ENCODE measurements at regions not wholly inside any gene's neighbourhood (a gene's known extent, or its start where the extent isn't known, plus 50 kb on each side); places are given as distances from the start of the nearest gene placed in this dataset.
"Not testable (repeated sequence)": the region's sequence is repeated elsewhere in the genome, so short reads cannot be mapped to it uniquely, and the experiment has no call there.

DNA sequence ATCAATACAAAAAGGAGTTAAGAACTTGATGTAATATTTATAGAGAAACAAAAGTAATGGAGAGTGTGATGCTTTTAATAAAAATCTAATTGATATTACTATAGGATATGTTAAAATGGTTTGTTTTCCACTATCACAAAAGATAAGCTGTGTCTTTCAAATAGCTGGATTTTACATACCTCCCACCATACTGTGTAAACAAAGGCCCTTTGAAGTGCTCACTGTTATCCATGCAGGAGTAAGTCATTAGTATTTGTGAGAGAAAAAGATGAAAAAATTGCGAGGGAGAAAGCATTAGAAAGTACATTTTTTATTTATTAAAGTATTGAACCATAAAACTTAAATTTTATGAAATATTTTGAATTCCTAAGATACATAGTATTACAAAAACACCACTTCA is 733.0 kb downstream of the GRIK2 start:
- H3K4me1 ChIP-seq (replicated peaks in 1 of 2): no peaks in the 10 kb centered on the region
- no peak for ATAC-seq (replicated peaks in 6 of 8)
- no peak overlapping the region for H3K27ac ChIP-seq
- 0 to 71% (median 29%) methylated on average over 1 of the region's 1 CpG for WGBS, 10 experiments
- H3K4me3 ChIP-seq: no peak overlapping the region
- in situ Hi-C loops (cut with MboI; ENCODE audit: low pct_unique_long_range_greater_than_20kb in 2 of 9, low sequenced_read_pairs in 9 of 9, unreplicated experiment in 9 of 9): no loop called here

DNA sequence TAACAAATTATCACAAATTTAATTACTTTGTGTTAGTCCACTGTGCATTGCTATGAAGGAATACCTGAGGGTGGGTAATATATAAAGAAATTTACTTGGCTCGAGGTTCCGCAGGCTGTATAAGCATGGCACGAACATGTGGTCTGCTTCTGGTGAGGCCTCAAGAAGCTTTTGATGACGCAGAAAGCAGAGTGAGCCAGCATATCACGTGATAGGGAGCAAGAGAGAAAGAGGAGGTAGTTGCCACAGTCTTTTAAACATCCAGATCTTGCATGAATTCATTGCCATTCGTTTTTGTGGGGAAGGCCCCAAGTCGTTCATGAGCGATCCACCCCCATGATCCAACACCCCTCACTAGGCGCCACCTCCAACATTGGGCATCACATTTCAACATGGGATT is 733.7 kb downstream of the GRIK2 start:
- Histone ChIP-seq H3K27ac (no peak overlapping the region), H3K4me1 (replicated peaks in 1 of 2) (no peaks in the 10 kb centered on the region), H3K4me3 (no peak overlapping the region)
- ATAC-seq (replicated peaks in 6 of 8): no peak
- in situ Hi-C loops (cut with MboI; ENCODE audit: low pct_unique_long_range_greater_than_20kb in 2 of 9, low sequenced_read_pairs in 9 of 9, unreplicated experiment in 9 of 9): no loop called here
- WGBS, 10 experiments: 23 to 91% (median 84%) methylated on average over 2 to 9 of the region's 9 CpGs; no CpG with 5 or more reads in 1 of the 10 experiments

DNA sequence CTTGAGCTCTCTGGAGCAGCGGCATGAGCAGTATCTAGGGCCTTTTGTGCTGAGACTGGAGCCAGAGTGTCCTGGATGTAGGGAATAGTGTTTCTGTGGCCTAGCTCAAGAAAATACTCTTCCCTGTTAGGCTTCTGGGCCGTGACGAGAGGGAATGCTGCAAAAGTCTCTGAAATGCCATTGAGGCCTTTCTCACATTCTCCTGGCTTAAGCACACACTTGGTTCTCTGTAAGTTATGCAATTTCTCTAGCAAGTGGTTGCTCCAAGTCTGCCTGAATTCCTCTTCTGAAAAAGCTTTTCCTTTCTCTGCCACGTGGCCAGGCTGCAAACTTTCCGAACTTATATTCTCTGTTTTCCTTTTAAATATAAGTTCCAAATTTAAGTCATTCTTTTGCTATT is 744.4 kb downstream of the GRIK2 start:
- Histone ChIP-seq H3K27ac (no peak overlapping the region), H3K4me1 (replicated peaks in 1 of 2) (no peaks in the 10 kb centered on the region), H3K4me3 (no peak overlapping the region)
- WGBS, 10 experiments: 0 to 100% (median 89%) methylated on average over 1 to 5 of the region's 5 CpGs
- no peak for ATAC-seq (replicated peaks in 6 of 8)
- in situ Hi-C loops (cut with MboI; ENCODE audit: low pct_unique_long_range_greater_than_20kb in 2 of 9, low sequenced_read_pairs in 9 of 9, unreplicated experiment in 9 of 9): no loop called here

DNA sequence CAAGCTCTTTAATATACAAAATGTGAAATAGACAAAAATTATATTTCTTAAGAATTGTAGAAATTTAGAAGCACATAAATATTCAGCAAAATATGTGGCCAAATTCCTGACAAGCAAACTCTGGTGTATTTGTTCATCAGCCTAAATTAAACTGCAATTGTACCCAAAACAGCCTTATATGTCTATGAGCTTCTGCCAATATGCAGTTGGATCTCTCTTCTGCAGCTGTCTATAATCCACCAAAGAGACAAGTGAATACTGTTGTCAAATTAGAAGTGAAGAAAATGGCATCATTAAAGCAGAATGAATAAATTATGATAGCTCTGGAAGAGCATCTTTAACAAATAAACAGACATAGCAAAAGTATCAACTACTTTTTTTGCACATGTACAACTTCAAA is 755.7 kb downstream of the GRIK2 start:
- ATAC-seq (replicated peaks in 6 of 8): no peak
- Histone ChIP-seq H3K4me3 (no peak overlapping the region), H3K4me1 (replicated peaks in 1 of 2) (no peaks in the 10 kb centered on the region), H3K27ac (no peak overlapping the region)
- in situ Hi-C loops (cut with MboI; ENCODE audit: low pct_unique_long_range_greater_than_20kb in 2 of 9, low sequenced_read_pairs in 9 of 9, unreplicated experiment in 9 of 9): no loop called here

DNA sequence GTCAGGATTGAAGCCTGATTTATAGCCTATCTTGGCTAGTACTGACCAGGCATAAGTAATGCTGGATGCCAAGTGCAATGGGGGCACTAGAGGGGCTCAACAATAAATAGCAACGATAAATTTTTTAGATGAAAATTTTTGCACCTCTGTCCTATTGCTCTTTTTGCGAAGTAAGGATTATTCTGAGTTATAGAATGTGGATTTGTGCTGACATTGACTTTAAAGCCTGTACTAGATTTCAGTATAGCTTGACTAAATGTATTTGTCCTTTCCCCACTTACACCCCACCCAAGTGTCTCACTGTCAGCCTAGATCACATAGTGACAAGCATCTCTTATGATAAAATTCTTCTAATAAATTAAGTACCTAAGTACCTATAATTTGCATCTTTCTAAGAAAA is 757.0 kb downstream of the GRIK2 start:
- Histone ChIP-seq H3K4me1 (replicated peaks in 1 of 2) (no peaks in the 10 kb centered on the region), H3K4me3 (no peak overlapping the region), H3K27ac (no peak overlapping the region)
- in situ Hi-C loops (cut with MboI; ENCODE audit: low pct_unique_long_range_greater_than_20kb in 2 of 9, low sequenced_read_pairs in 9 of 9, unreplicated experiment in 9 of 9): no loop called here
- WGBS, 10 experiments: 18 to 100% (median 87%) methylated on average over 1 to 2 of the region's 2 CpGs; no CpG with 5 or more reads in 4 of the 10 experiments
- ATAC-seq (replicated peaks in 6 of 8): no peak

DNA sequence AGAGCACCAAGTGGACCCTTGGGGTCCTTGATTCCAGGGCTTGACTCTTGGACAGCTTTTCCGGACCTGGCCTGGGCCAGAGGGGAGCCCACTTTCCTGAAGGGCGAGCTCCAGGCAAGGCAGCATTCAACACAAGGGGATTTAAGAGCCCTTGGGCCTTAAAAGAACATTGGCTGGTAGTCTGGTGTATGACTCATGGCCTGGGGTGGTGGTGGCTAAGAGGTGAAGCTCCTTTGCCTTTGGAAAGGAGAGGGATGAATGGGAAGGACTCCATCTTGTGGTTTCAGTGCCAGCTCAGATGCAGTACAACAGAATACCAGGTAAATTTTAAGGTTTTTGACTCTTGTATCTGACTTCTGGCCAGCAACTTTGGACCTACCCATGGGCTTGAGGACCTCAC is 760.7 kb downstream of the GRIK2 start:
- no peak for ATAC-seq (replicated peaks in 6 of 8)
- 0 to 100% (median 33%) methylated on average over 1 to 2 of the region's 2 CpGs; no CpG with 5 or more reads in 2 of the 10 experiments for WGBS, 10 experiments
- in situ Hi-C loops (cut with MboI; ENCODE audit: low pct_unique_long_range_greater_than_20kb in 2 of 9, low sequenced_read_pairs in 9 of 9, unreplicated experiment in 9 of 9): no loop called here
- Histone ChIP-seq H3K4me3 (no peak overlapping the region), H3K27ac (no peak overlapping the region), H3K4me1 (replicated peaks in 1 of 2) (no peaks in the 10 kb centered on the region)

DNA sequence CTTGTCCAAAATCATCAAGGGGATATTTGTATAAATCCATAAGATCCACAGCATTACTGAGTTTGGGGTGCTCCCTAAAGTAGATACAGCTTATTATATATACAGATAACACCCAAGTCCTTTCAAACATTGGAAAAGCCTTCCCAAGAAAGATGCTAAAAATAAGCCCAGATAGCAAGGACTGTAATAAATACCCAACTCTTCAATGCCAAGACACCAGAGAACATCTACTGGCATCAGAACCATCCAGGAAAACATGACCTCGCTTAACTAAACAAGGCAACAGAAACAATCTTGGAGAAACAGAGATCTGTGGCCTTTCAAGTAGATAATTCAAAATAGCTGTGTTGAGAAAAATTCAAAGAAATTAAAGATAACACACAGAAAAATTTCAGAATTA is 761.4 kb downstream of the GRIK2 start:
- ATAC-seq (replicated peaks in 6 of 8): no peak

DNA sequence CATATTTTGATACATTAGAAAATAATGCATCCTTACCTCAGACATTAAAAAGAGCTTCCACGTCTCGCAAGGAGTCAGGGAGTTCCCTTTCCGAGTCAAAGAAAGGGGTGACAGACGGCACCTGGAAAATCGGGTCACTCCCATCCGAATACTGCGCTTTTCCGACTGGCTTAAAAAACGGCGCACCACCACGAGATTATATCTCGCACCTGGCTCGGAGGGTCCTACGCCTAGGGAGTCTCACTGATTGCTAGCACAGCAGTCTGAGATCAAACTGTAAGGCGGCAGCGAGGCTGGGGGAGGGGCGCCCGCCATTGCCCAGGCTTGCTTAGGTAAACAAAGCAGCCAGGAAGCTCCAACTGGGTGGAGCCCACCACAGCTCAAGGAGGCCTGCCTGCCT is 776.3 kb downstream of the GRIK2 start:
- H3K27ac ChIP-seq; H3K4me1 ChIP-seq (replicated peaks in 1 of 2); in situ Hi-C loops (cut with MboI; ENCODE audit: low pct_unique_long_range_greater_than_20kb in 2 of 9, low sequenced_read_pairs in 9 of 9, unreplicated experiment in 9 of 9); H3K4me3 ChIP-seq; ATAC-seq (replicated peaks in 6 of 8): not testable (repeated sequence)
- 17 to 100% (median 52%) methylated on average over 1 to 6 of the region's 18 CpGs; no CpG with 5 or more reads in 4 of the 10 experiments for whole genome bisulfite sequencing, 10 experiments

More for the DNA sequence above, 761.4 kb downstream of the GRIK2 start:
- 11 to 80% (median 38%) methylated on average over 1 of the region's 1 CpG; no CpG with 5 or more reads in 4 of the 10 experiments for WGBS, 10 experiments
- no peak overlapping the region for H3K27ac ChIP-seq
- in situ Hi-C loops (cut with MboI; ENCODE audit: low pct_unique_long_range_greater_than_20kb in 2 of 9, low sequenced_read_pairs in 9 of 9, unreplicated experiment in 9 of 9): no loop called here
- H3K4me3 ChIP-seq: no peak overlapping the region
- no peaks in the 10 kb centered on the region for H3K4me1 ChIP-seq (replicated peaks in 1 of 2)

DNA sequence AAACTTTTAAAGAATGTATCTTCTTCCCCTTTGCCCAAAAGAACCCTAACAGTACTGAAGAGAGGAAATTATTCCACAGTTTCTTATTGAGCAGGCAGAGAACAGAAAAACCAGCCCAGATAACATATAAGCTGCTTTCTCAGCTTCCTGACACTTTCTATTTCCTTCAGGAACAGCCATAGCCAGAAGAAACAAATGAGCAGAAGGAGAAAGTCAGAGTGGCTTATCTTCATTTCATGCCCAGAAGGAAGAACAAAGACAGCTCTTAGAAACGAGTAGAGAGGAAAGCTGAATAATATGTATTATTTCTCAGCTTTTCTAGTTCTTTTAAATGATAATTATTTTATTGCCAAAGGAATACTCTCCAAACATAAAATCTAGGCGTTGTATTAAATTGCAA is 793.7 kb downstream of the GRIK2 start:
- ATAC-seq (replicated peaks in 6 of 8): peak in 1 of 8 experiments; percentile 63
- in situ Hi-C loops (cut with MboI; ENCODE audit: low pct_unique_long_range_greater_than_20kb in 2 of 9, low sequenced_read_pairs in 9 of 9, unreplicated experiment in 9 of 9): no loop called here
- Histone ChIP-seq H3K4me1 (replicated peaks in 1 of 2) (no peaks in the 10 kb centered on the region), H3K4me3 (no peak overlapping the region), H3K27ac (no peak overlapping the region)
- 0 to 88% (median 62%) methylated on average over 2 of the region's 2 CpGs; no CpG with 5 or more reads in 2 of the 10 experiments for WGBS, 10 experiments

DNA sequence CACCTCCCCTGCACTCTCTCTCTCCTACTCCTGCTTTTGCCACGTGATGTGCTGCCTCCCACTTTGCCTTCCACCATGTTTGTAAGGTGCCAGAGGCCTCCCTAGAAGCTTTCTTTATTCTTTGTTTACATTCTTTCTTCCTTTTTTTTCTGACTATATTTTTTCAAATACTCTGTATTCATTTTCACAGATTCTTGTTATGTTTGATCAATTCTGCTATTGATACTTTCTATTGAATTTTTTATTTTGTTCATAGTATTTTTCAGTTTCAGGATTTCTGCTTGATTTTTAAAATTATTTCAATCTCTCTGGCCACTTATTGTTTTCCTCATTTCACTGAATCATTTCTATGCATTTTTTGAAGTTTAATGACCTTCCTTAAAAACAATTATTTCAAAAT is 801.8 kb downstream of the GRIK2 start:
- in situ Hi-C loops (cut with MboI; ENCODE audit: low pct_unique_long_range_greater_than_20kb in 2 of 9, low sequenced_read_pairs in 9 of 9, unreplicated experiment in 9 of 9): no loop called here

DNA sequence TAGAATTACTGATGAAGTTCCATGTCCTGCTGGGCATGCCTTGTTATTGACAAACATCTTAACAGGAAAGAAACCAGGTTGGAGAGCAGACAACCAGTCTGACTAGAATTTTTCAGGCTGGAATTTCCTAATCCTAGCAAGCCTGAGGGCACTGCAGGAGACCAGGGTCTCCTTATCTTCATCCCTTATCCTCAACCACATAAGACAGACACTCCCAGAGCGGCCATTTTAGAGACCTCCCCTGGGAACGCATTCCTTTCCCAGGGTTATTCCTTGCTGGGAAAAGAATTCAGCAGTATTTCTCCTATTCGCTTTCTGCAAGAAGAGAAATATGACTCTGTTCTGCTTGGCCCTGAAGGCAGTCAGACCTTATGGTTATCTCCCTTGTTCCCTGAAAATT is 803.7 kb downstream of the GRIK2 start:
- 12 to 100% (median 76%) methylated on average over 1 to 3 of the region's 3 CpGs for WGBS, 10 experiments
- Histone ChIP-seq H3K4me1 (replicated peaks in 1 of 2) (no peaks in the 10 kb centered on the region), H3K27ac (no peak overlapping the region), H3K4me3 (no peak overlapping the region)
- ATAC-seq (replicated peaks in 6 of 8): no peak
- in situ Hi-C loops (cut with MboI; ENCODE audit: low pct_unique_long_range_greater_than_20kb in 2 of 9, low sequenced_read_pairs in 9 of 9, unreplicated experiment in 9 of 9): no loop called here

More for the DNA sequence above, 801.8 kb downstream of the GRIK2 start:
- H3K4me3 ChIP-seq: no peak overlapping the region
- no peak for ATAC-seq (replicated peaks in 6 of 8)
- 10 to 94% (median 60%) methylated on average over 1 of the region's 1 CpG; no CpG with 5 or more reads in 3 of the 10 experiments for WGBS, 10 experiments
- no peaks in the 10 kb centered on the region for H3K4me1 ChIP-seq (replicated peaks in 1 of 2)
- no peak overlapping the region for H3K27ac ChIP-seq

DNA sequence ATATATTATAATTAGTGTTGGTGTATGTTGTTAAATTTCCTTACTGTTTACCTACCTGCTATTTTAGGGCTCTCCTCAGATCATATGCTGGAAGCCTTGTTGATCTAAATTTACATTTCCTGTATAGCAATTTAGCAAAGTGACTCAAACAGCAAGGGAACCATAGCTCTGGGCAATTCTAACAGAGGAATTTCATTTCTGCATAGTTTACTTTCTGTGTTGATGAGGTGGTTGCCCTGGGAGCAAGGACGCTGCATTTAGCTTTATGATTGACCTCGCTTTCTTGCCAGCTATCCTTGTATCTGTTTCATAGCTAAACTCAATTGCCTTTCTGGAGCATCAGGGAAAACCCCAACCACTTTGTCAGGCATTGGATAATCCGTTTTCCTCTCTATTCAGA is 810.8 kb downstream of the GRIK2 start:
- H3K4me1 ChIP-seq (replicated peaks in 1 of 2): no peaks in the 10 kb centered on the region
- H3K4me3 ChIP-seq: no peak overlapping the region
- H3K27ac ChIP-seq: no peak overlapping the region
- in situ Hi-C loops (cut with MboI; ENCODE audit: low pct_unique_long_range_greater_than_20kb in 2 of 9, low sequenced_read_pairs in 9 of 9, unreplicated experiment in 9 of 9): no loop called here
- ATAC-seq (replicated peaks in 6 of 8): peak in 6 of 8 experiments; percentile 24 to 99 (median 88)
- WGBS, 10 experiments: 0 to 83% (median 57%) methylated on average over 1 to 3 of the region's 3 CpGs; no CpG with 5 or more reads in 1 of the 10 experiments

DNA sequence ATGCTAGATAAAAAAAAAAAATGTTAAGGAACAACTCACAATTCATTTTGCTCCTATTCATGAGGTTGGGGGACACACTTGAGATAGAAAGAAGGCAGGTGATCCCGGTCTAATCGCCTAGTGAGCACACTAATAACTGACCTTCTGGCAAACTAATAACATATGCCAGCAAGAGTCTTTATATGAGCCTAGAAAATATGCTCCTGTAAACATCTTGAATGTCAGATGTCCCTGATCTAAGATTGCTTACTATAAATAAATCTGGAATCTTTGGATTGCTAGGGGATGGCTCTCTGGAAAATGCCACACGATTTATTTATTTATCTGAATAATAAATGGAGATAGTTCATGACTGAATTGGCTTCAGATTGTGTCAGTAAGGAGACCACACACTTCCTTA is 821.9 kb downstream of the GRIK2 start:
- Histone ChIP-seq H3K4me3 (no peak overlapping the region), H3K27ac (no peak overlapping the region), H3K4me1 (replicated peaks in 1 of 2) (no peaks in the 10 kb centered on the region)
- WGBS, 10 experiments: 10 to 94% (median 80%) methylated on average over 1 to 3 of the region's 3 CpGs; no CpG with 5 or more reads in 3 of the 10 experiments
- ATAC-seq (replicated peaks in 6 of 8): no peak
- in situ Hi-C loops (cut with MboI; ENCODE audit: low pct_unique_long_range_greater_than_20kb in 2 of 9, low sequenced_read_pairs in 9 of 9, unreplicated experiment in 9 of 9): no loop called here

DNA sequence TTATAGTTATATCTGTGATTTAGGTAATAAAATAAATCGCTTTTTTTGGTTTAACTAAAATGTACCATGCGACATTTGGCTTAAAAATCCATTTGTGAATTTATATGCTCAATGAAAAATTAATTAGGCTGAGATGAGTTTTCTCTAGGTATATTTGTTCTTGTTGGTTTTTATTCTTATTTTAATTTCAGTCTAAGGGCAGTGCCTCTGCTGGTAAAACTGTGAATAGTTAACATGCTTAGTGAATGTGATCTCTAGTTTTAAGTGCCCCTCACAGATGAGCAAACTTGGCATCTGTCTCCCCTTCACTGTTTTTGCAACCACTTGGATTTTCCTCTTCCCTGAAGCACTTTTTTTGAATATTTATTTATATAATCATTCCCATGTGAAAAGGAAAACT is 822.7 kb downstream of the GRIK2 start:
- no peak for ATAC-seq (replicated peaks in 6 of 8)
- 0 to 100% (median 81%) methylated on average over 2 of the region's 2 CpGs; no CpG with 5 or more reads in 1 of the 10 experiments for WGBS, 10 experiments
- in situ Hi-C loops (cut with MboI; ENCODE audit: low pct_unique_long_range_greater_than_20kb in 2 of 9, low sequenced_read_pairs in 9 of 9, unreplicated experiment in 9 of 9): no loop called here
- Histone ChIP-seq H3K4me3 (no peak overlapping the region), H3K27ac (no peak overlapping the region), H3K4me1 (replicated peaks in 1 of 2) (no peaks in the 10 kb centered on the region)

Data from motor neuron (in vitro differentiated cells).